GM21737 (cell line): ENCODE measurements at regions not wholly inside any gene's neighbourhood (a gene's known extent, or its start where the extent isn't known, plus 50 kb on each side); places are given as distances from the start of the nearest gene placed in this dataset.
"Not testable (repeated sequence)": the region's sequence is repeated elsewhere in the genome, so short reads cannot be mapped to it uniquely, and the experiment has no call there.

Source experiments
- ATAC-seq: cut with Tn5 transposase; IDR thresholded peaks from one replicate; pipeline ENCODE4 v1.9.1; 2021; ENCODE audit warnings: mild to moderate bottlenecking, moderate library complexity; ENCODE audit not compliant: unreplicated experiment

DNA sequence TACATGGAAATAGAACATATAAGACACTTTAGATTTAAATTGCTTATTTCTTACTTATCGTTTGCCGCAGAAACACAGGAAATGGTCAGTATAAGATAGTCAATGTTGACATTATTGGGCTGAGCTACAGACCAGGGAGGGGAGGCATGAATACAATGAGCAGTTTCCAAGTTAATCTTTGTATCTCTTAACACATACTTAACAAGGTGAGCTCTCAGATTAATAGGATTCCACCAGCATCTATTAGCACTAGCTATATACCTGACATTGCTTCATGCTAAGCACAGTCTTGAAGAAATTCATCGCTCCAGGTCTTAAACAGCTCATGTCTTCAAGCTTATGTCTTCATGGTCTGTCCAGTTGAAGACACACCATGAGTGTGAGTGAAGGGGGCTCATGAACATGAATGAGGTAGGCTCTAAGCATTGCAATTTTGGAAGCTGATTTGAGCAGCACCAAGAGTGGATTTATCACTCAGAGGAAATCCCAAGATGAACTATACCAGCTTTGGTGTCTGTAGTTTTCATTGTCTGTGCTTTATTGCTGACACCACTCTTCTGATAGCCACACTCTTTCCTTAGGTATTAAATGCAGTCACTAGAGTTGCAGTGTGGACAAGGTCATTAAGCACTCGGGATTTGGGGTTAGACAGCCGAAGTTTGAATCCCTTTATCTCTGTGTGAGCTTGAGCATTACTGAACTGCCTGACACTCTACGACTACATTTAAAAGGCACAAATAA is 359.3 kb upstream of the EPHA4 start:
- no peak for ATAC-seq

DNA sequence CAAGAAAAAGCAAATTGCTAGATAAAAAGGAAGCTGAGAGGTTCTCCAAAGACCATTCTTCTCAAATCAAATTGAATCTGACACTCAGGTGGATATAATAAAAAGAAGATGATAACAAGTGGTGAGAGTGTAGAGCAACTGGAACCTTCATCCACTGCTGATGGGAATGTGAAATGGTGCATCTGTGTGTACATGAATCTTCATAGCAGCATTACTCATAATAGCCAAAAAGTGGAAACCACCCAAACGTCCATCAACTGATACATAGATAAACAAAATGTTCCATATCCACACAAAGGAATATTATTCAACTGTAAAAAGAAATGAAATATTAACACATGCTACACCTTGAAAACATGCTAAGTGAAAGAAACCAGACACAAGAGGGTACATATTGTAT is 357.2 kb upstream of the EPHA4 start:
- no peak for ATAC-seq

DNA sequence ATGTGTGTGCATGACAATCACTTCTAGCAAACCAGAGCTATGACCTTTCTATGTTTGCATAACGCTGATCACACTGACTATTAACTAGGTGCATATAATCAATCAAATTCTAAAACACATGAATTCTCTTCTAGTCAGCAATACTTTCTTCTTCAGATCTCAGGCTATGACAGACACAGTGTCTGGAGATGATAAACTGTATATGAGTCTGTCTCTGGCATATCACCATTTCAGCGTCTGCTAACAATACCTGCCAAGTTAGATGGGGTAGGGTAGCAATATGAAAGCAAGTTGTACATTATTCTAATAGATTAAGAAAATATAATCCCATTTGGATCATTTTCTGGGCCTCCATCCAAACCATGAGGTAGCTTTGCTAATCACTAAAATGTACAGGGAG is 354.2 kb upstream of the EPHA4 start:
- no peak for ATAC-seq

DNA sequence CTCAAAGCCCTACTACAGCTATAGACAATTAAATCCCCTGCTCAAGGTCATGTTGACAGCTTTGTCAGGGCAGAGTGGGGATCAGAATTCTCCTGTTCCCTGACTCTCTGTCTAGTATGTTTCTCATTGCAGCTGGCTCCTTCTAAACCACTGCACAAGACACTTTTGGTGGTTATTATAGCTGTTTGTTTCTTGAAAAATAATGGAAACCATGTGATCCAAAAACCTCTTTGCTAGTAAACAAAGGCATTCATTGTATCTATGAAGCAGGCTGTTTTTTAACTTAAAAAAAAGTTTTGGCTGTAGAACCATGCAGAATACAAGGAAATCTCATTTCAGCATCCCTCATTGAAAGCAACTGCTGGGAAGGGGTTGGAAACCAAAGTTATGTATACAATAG is 352.5 kb upstream of the EPHA4 start:
- ATAC-seq, result no peak

DNA sequence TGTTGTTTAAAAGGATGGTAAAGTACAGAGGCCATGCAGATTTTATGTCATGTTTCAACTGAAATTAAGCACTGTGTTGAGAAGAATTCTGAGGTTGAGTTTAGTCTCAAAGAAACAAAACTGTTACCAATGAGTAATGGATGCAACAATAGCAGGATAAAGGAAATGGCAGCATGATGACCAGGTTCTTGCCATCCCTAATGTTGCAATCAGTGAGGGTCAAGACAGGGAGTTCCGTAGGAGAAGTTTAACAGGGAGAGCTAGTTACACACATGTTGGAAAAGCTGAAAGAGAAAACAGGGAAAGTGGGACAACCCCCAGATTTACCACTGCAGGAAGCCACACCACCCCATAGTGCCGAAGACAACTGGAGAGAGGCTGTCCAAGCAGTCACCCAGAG is 343.8 kb upstream of the EPHA4 start:
- no peak for ATAC-seq

DNA sequence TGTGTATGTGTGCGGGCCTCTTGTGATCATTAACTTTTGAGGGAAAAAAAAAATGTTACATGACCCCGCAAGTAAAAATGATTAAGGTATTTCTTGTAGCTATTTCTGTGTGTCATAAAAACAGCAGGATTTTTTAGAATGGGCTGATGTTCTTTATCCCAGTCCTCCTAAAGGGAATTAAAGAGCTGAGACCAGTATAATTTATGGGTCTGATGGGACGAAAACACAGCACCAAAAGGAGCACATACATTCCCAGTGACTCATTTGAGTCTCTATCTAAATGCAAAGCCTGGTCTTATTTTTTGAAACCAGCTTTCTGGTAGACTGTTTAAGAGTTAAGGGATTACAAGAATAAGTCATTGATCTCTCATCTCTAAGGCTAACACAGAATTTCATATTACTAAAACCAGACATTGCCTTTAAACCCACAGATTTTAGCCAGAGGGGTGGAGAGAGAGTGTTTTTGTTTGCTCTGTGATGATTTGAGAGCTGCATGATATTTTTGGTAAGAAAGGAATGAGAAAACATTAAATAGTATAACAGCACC is 342.3 kb upstream of the EPHA4 start:
- no peak for ATAC-seq

DNA sequence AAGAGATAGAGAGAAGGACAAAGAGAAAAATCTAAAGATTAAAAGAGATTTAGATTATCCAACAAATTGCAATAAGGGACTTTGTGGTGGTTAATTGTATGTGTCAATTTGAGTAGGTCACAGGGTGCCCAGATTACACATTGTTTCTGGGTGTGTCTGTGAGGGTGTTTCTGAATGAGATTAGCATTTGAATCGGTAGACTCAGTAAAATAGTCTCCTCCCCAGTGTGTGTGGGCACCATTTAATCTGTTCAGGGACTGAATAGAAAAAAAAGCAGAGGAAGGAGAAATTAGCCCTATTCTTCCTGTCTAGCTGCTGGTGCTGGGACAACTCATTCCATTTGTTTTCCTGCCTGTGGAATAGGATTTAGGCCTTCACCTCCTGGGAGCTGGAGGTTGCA is 339.8 kb upstream of the EPHA4 start:
- no peak for ATAC-seq

DNA sequence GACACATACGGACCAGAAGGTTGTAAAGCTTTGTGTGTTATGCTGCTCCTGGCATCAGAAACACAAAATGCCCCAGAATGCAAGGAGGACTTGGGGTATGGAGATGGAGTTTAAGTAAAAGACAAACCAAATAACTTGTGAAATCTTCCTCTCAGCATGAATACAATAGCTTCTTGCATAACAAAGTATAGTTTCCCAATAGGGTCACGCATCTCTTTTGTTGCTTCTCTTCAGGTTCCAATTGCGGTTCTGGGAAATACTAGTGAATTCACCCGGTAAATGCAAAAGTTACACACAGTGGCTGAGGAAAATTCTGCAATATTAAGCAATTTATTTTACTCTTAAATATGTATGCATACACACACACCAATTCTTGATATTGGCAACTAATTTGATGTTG is 339.2 kb upstream of the EPHA4 start:
- no peak for ATAC-seq

DNA sequence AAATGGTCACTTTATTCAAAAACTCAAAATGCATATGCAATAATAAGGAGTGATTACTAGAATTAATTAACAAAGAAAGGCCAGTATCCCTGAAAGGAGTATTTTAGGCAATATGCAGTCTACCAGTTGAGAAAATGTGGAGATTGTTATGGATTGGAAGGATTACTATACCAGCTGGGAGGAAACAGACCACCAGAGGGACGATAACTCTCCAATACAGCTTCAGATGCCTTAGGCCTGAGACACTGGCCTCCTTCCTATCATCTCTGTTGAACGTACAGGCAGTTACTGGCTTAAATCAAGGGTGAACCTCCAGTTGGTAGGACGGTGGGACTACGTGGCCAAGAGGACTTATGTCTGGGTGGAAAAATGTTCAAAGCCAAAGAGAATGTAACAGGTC is 336.4 kb upstream of the EPHA4 start:
- no peak for ATAC-seq

DNA sequence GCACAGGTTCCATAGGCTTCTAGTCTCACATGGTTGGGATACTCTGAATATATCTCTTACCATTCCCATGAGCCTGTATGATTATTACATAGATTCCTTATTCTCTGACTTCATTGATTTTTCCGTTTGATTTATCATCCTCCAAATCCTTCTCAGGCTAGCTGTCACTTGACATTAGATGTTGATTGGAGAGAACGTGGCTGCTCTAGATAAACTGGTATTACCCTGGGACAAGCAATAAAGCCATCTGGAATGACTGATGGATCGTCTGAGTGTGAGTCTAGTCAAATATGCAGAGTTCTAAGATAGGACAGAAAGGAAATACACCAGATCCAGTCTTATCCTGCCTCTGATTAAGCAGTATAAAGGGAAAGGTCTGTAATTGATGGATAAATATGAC is 325.6 kb upstream of the EPHA4 start:
- no peak for ATAC-seq

DNA sequence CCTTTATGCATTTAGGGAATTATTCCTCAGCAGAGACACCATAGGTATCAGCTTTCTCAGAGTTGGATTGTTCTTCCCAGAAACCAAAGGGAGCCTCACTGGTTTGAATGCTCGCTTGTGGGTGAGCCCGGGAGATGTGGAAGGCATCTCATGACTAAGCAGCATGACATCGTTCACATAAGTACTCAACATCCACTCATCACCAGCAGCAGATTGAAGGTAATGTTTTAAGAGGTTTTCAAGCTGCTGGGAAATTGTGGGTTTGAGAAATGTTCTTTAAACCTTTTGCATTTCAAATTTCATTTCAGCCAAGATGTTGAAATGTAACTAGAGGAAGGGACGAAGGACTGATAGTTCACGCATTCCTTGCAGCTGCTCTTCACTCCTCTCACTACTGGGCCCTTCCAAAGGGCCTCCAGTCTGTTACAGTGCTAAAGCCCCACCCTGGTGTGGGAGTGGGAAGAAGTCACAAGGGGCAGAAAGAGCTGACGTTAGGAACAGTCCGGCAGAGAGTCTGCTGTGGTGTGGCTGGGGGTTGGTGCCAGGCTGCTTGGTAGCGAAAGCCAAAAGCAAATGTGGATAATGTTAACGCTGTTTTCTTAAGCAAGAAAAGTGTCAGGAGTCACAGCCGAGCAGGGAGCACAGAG is 324.5 kb upstream of the EPHA4 start:
- no peak for ATAC-seq

DNA sequence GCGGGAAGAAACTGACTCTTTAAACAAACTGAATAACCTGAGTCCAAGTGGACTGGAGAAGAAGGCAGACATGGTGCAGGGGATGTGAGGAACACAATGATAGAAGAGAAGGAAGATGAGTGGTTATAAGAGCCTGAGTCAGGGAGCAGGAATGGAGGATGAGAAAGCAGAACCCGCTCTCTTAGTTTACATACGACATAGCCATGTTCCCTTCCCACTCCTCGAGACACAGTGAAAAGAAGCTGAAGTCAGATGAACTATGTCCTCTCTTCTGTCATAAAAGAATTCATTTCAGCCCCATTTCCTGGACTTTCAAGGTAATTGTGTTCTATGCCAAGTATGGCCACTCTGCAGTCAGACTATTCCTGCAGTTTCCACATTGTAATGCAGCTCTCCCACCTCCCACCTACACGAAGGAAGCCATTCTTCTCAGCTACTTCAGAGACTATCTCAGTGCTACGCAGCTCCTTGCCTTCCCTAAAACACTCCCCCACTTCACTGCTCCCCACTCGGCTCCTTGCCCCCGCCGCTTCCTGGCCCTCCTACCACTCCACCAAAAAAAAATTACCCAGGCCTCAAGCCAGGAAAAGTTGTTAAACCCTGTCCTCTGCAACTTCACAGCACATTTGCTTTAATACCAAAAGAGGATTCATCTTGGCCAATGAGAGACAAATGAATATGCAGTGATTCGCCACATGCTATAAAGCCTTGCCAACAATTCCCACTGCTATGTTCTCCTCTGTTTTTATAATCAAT is 323.4 kb upstream of the EPHA4 start:
- no peak for ATAC-seq

DNA sequence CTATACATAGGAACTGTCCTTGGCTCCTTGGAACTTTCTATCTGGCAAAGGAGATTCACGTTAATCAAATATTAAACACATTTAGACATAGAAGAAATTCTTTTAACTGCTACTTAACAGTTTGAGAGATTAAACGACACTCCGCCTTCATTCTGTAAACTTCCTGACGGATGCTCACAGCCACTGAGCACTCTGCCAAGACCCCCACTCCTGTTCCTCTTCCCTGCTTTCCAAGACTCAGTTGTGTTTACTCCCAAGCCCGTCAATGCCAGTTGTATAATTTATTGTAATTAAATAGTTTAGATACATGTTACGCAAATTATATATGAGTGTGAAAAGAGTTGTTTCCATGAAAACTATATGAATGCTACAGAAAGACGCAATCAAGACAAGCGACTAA is 321.4 kb upstream of the EPHA4 start:
- no peak for ATAC-seq

DNA sequence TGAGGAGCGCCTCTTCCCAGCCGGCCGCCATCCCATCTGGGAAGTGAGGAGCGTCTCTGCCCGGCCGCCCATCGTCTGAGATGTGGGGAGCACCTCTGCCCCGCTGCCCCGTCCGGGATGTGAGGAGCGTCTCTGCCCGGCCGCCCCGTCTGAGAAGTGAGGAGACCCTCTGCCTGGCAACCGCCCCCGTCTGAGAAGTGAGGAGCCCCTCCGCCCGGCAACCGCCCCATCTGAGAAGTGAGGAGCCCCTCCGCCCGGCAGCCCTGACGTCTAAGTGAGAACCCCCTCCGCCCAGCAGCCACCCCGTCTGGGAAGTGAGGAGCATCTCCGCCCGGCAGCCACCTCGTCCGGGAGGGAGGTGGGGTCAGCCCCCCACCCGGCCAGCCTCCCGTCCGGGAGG is 319.9 kb upstream of the EPHA4 start:
- ATAC-seq, result not testable (repeated sequence)

DNA sequence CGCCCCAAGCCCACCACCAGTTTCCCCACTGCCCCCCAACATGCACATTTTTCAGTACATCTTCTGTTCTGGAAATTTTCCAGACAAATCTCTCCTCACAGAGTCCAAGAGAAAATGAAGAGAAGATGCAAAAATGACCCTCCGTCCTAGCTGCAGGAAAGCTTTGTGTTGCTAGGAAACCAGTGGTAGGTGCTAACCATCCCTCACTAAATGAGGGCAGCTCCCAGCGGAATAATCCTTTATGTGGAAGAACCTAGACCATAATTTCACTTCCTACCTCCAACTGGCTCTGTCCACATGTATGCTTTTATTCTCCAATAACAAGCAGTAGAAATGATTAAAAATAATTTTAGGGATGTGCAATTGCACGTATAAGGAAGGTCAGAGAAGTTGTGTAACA is 311.9 kb upstream of the EPHA4 start:
- ATAC-seq, result no peak

DNA sequence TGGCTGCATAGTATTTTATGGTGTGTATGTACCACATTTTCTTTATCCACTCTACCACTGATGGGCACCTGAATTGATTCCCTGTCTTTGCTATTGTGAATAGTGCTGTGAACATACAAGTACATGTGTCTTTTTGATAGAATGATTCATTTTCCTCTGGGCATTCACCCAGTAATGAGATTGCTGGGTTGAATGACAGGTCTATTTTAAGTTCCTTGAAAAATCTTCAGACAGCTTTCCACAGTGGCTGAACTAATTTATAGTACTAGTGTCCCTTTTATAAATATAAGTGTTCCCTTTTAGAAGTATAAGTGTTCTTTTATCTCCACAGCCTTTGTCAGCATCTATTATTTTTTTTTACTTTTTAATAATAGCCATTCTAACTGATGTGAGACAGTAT is 303.9 kb upstream of the EPHA4 start:
- no peak for ATAC-seq

DNA sequence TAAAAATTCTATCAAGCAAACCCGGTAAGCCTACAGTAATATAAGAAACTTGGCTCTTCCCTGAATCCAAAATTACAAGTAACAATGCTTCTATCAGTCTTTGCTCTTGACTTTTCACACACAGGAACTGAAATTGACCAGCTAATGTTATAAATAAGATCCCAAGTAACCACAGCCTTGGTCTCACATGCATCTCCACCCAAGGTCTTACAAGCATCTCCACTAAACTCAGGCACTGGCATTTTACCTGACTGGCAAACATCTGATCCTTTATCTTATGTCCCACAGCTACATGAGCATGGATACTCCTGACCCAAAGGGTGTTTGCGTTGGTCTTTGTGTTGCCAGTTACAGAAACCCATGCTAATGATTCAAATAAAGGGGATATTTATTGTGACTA is 302.3 kb upstream of the EPHA4 start:
- ATAC-seq, result no peak

DNA sequence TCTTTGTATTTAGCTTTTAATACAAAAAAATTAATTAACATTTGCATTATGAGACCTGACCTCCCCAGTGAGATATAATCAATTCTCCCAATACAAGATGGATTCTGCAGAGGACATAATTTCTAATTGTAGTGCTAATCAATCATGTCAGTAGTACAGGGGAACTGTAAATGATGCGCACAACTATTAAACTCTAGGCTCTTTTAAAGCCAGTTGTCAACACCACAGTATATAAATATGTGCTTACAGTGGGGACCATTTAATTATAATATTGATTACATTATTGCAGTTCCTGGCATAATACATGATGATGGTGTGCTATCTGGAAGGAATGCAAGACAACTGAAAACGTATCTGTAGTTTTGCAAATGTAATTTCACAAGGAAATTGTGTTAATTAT is 285.6 kb upstream of the EPHA4 start:
- ATAC-seq, result no peak

DNA sequence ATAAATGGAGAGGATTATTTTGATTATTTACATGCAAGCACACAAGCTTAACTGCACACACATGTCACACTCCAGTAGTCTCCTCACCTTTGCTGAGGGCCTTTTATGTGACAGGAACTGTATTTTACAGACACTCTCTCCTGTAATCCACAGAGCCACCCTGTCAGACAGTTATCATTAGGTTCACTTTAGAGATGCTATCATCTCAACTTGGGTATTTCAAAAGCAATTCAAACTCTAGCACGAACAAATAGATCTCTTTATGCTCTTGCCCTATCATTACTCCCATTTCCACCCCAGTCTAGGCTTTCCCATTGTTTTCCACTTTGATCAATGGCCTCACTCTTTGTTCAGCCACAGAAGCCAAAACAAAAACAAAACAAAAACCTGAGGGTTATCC is 281.2 kb upstream of the EPHA4 start:
- ATAC-seq, result no peak

DNA sequence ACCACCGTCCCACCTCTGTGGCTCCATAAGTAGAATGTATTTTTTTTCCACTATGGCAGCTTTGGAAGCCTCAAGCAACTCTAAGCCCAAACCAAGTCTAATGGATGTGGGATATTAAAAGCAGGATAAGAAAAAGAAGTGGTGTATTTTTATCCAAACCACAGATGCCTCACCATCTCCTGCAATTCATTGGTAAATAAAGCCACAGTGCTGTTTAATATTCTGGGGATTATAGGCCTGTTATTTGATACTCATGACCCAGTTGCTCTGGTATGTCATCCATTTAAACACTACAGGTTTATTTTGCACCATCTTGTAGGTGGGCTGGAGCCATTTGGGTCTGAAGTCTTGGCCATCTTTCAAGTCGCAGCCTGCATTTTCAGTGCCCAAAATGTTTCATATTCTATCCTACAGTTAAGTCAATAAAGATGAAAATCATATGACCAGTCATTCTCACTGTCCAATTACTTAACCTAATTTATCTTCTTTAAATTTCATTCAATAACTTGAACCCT is 279.5 kb upstream of the EPHA4 start:
- ATAC-seq, result no peak

DNA sequence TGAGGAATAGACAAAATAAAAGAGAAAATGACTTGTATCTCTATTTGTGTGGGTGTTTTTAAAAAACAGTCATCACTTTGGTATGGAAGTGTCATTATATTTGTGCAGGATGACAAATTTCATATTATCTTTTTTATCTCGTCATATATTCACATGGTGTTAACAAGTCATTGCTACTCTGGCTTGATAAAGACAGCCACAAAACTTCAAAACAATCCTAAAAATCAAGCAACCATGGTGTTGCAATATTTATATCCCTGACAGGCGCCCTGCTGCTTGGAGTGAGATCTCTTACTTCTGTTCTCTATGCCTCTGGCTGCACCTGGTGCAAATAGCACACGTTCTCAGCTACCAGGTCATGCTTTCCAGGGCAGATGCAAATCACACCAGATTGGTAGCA is 278.0 kb upstream of the EPHA4 start:
- no peak for ATAC-seq

DNA sequence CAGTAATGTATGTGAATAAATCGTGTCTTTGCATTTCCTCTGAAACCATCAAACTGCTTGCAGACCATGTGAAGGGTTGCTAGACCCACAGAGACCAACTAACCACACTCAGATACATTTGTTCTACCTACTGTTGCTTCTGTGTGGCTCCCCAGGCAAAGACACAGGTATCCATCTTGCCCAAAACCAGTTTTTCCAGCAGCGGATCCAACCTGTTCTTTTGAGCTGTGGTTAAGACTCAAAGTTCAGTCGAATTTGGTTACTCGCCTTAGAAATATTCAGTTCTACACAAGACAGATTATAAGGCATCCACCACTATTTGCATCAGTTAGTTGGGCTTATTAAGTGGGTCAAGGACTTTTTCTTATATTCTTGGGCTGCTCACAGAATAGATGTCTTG is 276.2 kb upstream of the EPHA4 start:
- ATAC-seq, result no peak
